ENCODE measurements at regions not wholly inside any gene's neighbourhood (a gene's known extent, or its start where the extent isn't known, plus 50 kb on each side); places are given as distances from the start of the nearest gene placed in this dataset.

- ChIA-PET CTCF (no interaction called here), POLR2A (no interaction called here)
- no TSS peak for BruUV-seq (replicated peaks)
- in situ Hi-C loops (cut with HindIII; ENCODE audit: low pct_unique_long_range_greater_than_20kb, low sequenced_read_pairs): no loop called here
- H3K4me3 ChIP-seq (ENCODE audit: low read depth in 2 of 2, low read length in 2 of 2): no peak overlapping the region
- H3K27ac ChIP-seq (ENCODE audit: low read length): no peak overlapping the region
- ATAC-seq: no peak
- TF ChIP-seq POLR2AphosphoS5 (IDR thresholded peaks at IDR 0.05; ENCODE audit: low read depth, low read length) (no peak), SIN3A (IDR thresholded peaks at IDR 0.05; ENCODE audit: borderline replicate concordance, insufficient read depth, low read depth, low read length) (no peak), REST (IDR thresholded peaks at IDR 0.05; ENCODE audit: insufficient read depth in 1 of 2, low read depth in 2 of 2, low read length in 1 of 2) (no peak), TCF7L2 (IDR thresholded peaks at IDR 0.05; ENCODE audit: low read depth, low read length) (no peak), CTCF (IDR thresholded peaks at IDR 0.05) (no peak)
- no peaks in the 10 kb centered on the region for H3K4me1 ChIP-seq (ENCODE audit: control insufficient read depth, insufficient read depth, low read length)
- intact Hi-C loops (cut with micrococcal nuclease; ENCODE audit: unreplicated experiment): no loop called here
- H3K27me3 ChIP-seq (ENCODE audit: control insufficient read depth, insufficient read depth, low read length): no peaks in the 10 kb centered on the region
- no peaks in the 10 kb centered on the region for H3K36me3 ChIP-seq (ENCODE audit: control insufficient read depth, insufficient read depth, low read length)
- H3K9me3 ChIP-seq (ENCODE audit: control insufficient read depth, insufficient read depth, low read depth, low read length): no peaks in the 10 kb centered on the region
- DNase-seq (ENCODE audit: low read depth, low spot score): no peak
Measured at GRCh38 chr4:176467001-176467400, 147.2 kb downstream of the SPCS3 start.

GRCh38 chr4:176469546-176469945 is 149.8 kb downstream of the SPCS3 start:
- no peak overlapping the region for H3K4me3 ChIP-seq (ENCODE audit: low read depth in 2 of 2, low read length in 2 of 2)
- CTCF ChIA-PET: no interaction called here
- no peaks in the 10 kb centered on the region for H3K4me1 ChIP-seq (ENCODE audit: control insufficient read depth, insufficient read depth, low read length)
- in situ Hi-C loops (cut with HindIII; ENCODE audit: low pct_unique_long_range_greater_than_20kb, low sequenced_read_pairs): no loop called here
- POLR2A ChIA-PET: no interaction called here
- no peak for DNase-seq (ENCODE audit: low read depth, low spot score)
- TF ChIP-seq REST (IDR thresholded peaks at IDR 0.05; ENCODE audit: insufficient read depth in 1 of 2, low read depth in 2 of 2, low read length in 1 of 2) (no peak), POLR2AphosphoS5 (IDR thresholded peaks at IDR 0.05; ENCODE audit: low read depth, low read length) (no peak), TCF7L2 (IDR thresholded peaks at IDR 0.05; ENCODE audit: low read depth, low read length) (no peak), CTCF (IDR thresholded peaks at IDR 0.05) (no peak), SIN3A (IDR thresholded peaks at IDR 0.05; ENCODE audit: borderline replicate concordance, insufficient read depth, low read depth, low read length) (no peak)
- no TSS peak for BruUV-seq (replicated peaks)
- ATAC-seq: no peak
- H3K27ac ChIP-seq (ENCODE audit: low read length): no peak overlapping the region
- no peaks in the 10 kb centered on the region for H3K27me3 ChIP-seq (ENCODE audit: control insufficient read depth, insufficient read depth, low read length)
- no peaks in the 10 kb centered on the region for H3K36me3 ChIP-seq (ENCODE audit: control insufficient read depth, insufficient read depth, low read length)
- no peaks in the 10 kb centered on the region for H3K9me3 ChIP-seq (ENCODE audit: control insufficient read depth, insufficient read depth, low read depth, low read length)
- intact Hi-C loops (cut with micrococcal nuclease; ENCODE audit: unreplicated experiment): no loop called here

All from Panc1 (cell line).